Memory B cell (primary cell): ENCODE measurements at regions not wholly inside any gene's neighbourhood (a gene's known extent, or its start where the extent isn't known, plus 50 kb on each side); places are given as distances from the start of the nearest gene placed in this dataset.
"Not testable (repeated sequence)": the region's sequence is repeated elsewhere in the genome, so short reads cannot be mapped to it uniquely, and the experiment has no call there.

ENCODE experiments used
- ATAC-seq: fragments of 150-1000 bp; cut with Tn5 transposase; 2 replicates; pipeline ENCODE4 v1.10.0; 2021; ENCODE audit warnings: low read depth, mild to moderate bottlenecking, moderate library complexity
- DNase-seq, 2 donors: peaks; one replicate each; pipeline ENCODE4 v3.0.0; 2022; ENCODE audit warnings: low spot score in 2 of 2
- H3K27ac Mint-ChIP-seq: one replicate; pipeline ENCODE4 v1.8.0; 2022; ENCODE audit warnings: mild to moderate bottlenecking, moderate library complexity, mixed read lengths
- H3K27me3 Mint-ChIP-seq: one replicate; pipeline ENCODE4 v1.8.0; 2022; ENCODE audit warnings: mixed read lengths
- H3K36me3 Mint-ChIP-seq: one replicate; pipeline ENCODE4 v1.8.0; 2022; ENCODE audit warnings: mild to moderate bottlenecking, mixed read lengths
- H3K4me1 Mint-ChIP-seq: one replicate; pipeline ENCODE4 v1.8.0; 2022; ENCODE audit warnings: mixed read lengths
- H3K4me3 Mint-ChIP-seq: one replicate; pipeline ENCODE4 v1.8.0; 2022; ENCODE audit warnings: mild to moderate bottlenecking, moderate library complexity, mixed read lengths
- H3K9me3 Mint-ChIP-seq: one replicate; pipeline ENCODE4 v1.8.0; 2022; ENCODE audit warnings: mixed read lengths

DNA sequence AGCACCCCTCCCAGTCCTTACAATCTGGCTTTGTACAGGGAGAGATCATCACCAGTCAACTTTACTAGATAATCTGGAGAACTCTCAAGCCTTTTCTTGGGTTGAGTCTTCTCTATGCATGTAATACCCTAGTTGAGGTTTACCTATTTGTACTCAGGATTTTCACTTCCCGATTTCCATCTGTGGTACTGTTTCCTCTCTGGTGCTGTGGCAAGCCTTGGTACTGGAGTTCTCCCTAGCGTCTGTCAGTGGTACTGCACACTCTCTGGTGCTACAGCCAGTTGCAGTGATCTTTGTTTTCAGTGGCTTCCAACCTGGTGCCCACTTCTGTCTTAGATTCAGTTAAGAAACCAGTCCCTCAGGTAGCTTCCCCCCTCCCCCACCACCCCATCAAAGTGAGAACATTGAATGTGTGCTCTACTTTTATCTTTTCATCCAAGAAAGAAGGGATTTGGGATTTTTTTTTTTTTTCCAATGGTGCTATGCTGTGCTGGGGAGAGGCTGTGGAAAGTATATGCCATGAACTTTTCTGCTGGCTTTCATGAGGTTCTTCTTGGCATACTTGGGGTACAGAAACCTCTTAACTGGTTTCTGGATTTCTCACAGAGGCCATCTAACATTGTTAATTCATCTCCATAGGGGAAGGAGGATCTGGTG, 69.4 kb upstream of the EVL start:
- no peak overlapping the region for H3K27ac Mint-ChIP-seq
- H3K27me3 Mint-ChIP-seq: peaks cover 8% of the 10 kb centered on the region

DNA sequence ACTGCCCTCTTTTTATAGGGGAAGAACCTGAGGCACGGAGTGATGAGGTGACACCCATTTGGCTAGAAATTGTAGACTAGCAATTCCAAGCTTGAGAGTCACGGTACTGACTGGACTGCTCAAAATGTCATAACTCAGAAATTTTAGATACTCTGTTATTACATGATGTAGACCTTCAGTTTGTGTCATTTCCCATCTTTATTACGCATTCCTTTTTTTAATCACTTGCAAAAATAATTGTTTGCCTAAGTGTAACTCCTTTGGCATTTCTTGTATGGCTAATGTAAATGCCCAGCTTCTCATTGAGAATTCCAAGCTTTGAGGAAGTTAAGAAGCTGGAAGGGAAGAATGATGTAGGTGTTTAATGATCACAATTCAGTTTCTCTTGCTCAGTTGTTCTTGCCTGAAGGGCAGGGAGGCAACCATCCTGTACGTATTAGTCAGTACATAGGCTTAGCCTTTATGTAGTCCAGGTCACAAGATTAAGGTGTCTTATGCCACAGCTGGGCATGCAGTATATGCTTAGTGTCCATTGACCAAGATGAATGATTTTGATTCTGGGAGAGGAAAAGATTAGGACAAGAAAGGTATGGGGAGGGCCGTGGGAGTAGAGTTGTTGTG, 68.2 kb upstream of the EVL start:
- Mint-ChIP-seq H3K36me3 (no peaks in the 10 kb centered on the region), H3K27ac (no peak overlapping the region), H3K4me3 (no peak overlapping the region), H3K27me3 (peaks cover 8% of the 10 kb centered on the region), H3K9me3 (no peaks in the 10 kb centered on the region), H3K4me1 (peaks cover 7% of the 10 kb centered on the region)
- no peak for ATAC-seq
- DNase-seq: no peak

More for the DNA sequence above, 69.4 kb upstream of the EVL start:
- Mint-ChIP-seq H3K4me3 (no peak overlapping the region), H3K4me1 (peaks cover 7% of the 10 kb centered on the region), H3K36me3 (no peaks in the 10 kb centered on the region), H3K9me3 (no peaks in the 10 kb centered on the region)
- DNase-seq (peak; percentile 59 to 74), ATAC-seq (peak; percentile 98)

- not testable (repeated sequence) for DNase-seq, ATAC-seq, H3K27me3 Mint-ChIP-seq, H3K27ac Mint-ChIP-seq, H3K36me3 Mint-ChIP-seq, H3K9me3 Mint-ChIP-seq, H3K4me3 Mint-ChIP-seq, H3K4me1 Mint-ChIP-seq
Observed at GRCh38 chr14:100000398-100000797, 64.8 kb upstream of the EVL start.

- Mint-ChIP-seq H3K9me3 (peaks cover 1% of the 10 kb centered on the region), H3K27ac (no peak overlapping the region), H3K36me3 (peaks cover 5% of the 10 kb centered on the region), H3K4me1 (peaks cover 2% of the 10 kb centered on the region), H3K4me3 (no peak overlapping the region), H3K27me3 (peaks cover 5% of the 10 kb centered on the region)
- no peak for ATAC-seq
- no peak for DNase-seq
Observed at GRCh38 chr14:100004392-100004791, 60.8 kb upstream of the EVL start.

DNA sequence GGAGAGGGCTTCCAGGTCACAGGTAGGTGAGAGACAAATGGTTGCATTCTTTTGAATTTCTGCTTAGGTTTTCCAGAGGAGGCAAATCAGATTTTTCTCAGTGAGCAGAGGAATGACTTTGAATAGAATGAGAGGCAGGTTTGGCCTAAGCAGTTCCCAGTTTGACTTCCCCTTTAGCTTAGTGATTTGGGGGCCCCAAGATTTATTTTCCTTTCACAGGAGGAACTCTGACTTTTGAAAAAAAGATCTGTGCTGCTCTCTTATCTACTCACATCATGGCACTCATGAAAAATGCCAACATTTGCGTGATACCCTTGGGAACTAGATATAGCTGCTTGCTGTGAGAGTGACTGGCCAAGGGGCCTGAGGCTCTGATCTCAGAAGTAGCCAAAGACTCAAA, 58.0 kb upstream of the EVL start:
- peaks cover 1% of the 10 kb centered on the region for H3K9me3 Mint-ChIP-seq
- no peak overlapping the region for H3K4me3 Mint-ChIP-seq
- peaks cover 2% of the 10 kb centered on the region for H3K27me3 Mint-ChIP-seq
- DNase-seq: no peak
- H3K36me3 Mint-ChIP-seq: peaks cover 5% of the 10 kb centered on the region
- H3K4me1 Mint-ChIP-seq: peaks cover 2% of the 10 kb centered on the region
- H3K27ac Mint-ChIP-seq: no peak overlapping the region
- ATAC-seq: no peak

DNA sequence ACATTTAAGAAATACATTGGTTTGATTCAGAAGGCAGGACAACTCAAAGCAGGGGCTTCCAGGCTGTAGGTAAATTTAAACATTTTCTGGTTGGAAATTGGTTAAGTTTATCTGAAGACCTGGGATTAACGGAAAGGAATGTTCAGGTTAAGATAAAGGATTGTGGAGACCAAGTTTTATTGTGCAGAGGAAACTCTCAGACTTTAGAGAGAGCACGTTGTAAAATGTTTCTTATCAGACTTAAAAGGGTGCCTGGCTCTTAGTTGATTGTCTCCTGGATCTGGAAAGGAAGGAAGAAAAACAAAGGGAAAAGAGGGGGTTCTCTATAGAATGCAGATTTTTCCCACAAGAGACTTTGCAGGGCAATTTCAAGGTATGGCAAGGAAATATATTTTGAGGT, 55.4 kb upstream of the EVL start:
- not testable (repeated sequence) for H3K27me3 Mint-ChIP-seq, H3K4me1 Mint-ChIP-seq, H3K36me3 Mint-ChIP-seq, DNase-seq, ATAC-seq, H3K27ac Mint-ChIP-seq, H3K9me3 Mint-ChIP-seq, H3K4me3 Mint-ChIP-seq

DNA sequence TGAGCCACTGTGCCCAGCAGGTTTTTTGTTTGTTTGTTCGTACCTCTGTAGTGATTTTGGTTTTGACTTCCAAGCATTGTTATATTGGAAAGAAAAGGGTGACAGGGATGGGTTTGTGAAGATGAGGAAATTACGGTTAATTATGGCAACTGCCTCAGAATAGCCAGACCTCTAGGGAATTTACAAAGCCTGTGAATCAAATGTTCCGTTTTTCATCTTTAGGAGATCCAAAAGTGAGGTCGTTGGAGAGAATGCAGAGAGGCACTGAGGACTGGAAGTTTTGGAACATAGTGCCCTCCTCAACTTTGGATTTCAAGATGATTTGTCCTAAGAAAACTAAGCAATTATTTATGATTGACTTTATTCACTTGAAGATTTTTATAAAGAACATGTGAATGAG, 54.5 kb upstream of the EVL start:
- Mint-ChIP-seq H3K4me3 (no peak overlapping the region), H3K9me3 (no peaks in the 10 kb centered on the region), H3K36me3 (no peaks in the 10 kb centered on the region), H3K27ac (no peak overlapping the region), H3K4me1 (peaks cover 5% of the 10 kb centered on the region), H3K27me3 (peaks cover 2% of the 10 kb centered on the region)
- ATAC-seq (no peak), DNase-seq (no peak)

DNA sequence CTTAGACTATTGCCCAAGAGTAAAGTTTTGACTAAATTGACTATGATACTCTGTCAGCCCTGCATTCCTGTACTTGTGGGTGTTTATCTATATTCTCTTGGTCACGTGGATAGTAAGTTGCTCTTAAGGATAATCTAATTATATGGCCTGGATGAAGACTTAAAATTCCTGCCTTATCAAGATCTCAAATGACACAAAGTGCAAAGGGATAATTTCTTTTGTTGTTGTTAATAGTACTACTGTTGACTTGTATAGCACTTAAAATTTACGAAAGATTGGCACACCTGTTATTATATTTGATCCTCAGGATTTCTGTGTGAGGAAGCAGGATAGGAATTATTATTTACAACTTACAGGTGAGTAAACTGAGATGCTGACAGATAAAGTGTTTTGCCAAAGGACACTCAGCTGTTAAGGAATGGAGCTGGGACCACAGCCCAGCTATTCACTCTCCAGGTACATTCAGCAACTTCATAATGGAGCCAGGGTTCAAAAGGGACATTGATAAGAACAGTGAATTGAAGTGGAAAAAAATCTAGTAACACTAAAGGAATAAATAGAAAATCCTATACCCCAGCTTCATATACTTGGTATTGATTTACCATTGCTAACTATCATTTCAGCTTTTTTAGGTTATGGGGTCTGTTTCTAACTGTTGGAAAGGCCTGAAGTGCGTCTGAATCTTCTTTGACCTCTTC, 53.4 kb upstream of the EVL start:
- no peaks in the 10 kb centered on the region for H3K36me3 Mint-ChIP-seq
- H3K9me3 Mint-ChIP-seq: no peaks in the 10 kb centered on the region
- H3K4me1 Mint-ChIP-seq: peaks cover 5% of the 10 kb centered on the region
- H3K27me3 Mint-ChIP-seq: peaks cover 2% of the 10 kb centered on the region
- H3K4me3 Mint-ChIP-seq: no peak overlapping the region
- no peak overlapping the region for H3K27ac Mint-ChIP-seq
- no peak for DNase-seq
- no peak for ATAC-seq

DNA sequence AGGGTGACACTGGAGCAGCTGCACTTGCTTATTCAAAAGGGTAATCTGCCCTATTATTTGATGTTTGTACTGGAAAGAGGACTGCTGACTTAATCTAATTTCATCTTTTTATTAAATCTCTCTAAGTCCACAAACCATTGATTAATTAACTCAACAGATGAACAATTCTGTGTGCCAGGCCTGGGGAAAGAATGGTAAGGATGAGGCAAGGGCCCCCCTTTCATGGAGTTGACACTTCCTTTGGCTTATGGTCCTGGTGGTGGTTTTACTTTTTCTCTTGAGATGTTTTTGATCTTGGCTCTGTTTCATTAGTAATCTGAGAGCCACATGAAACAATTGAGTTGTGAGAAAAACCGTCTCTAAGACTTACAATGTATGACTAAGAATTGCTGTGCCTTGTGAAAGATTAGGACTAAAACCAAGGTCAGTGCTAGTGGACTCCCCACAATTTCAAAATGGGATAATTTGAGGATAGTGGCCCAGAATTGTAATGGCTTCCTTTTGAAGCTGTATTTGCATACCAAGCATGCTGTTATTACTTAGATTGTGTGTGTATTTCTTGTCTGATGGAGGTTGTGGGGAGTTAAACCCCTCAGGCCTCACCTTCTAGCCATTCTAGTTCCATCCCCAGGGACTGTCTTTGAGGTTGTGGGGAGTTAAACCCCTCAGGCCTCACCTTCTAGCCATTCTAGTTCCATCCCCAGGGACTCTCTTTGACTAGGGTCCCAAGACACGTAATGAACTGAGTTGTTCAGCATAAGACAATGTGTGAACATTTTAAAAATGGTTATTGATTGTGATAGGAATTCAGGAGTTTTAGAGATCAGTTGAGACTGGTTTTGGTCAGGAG, 52.5 kb upstream of the EVL start:
- peaks cover 3% of the 10 kb centered on the region for H3K4me1 Mint-ChIP-seq
- DNase-seq (no peak), ATAC-seq (no peak)
- peaks cover 2% of the 10 kb centered on the region for H3K27me3 Mint-ChIP-seq
- no peaks in the 10 kb centered on the region for H3K36me3 Mint-ChIP-seq
- no peak overlapping the region for H3K27ac Mint-ChIP-seq
- no peak overlapping the region for H3K4me3 Mint-ChIP-seq
- no peaks in the 10 kb centered on the region for H3K9me3 Mint-ChIP-seq

- ATAC-seq (peak; percentile 78), DNase-seq (no peak)
- Mint-ChIP-seq H3K36me3 (no peaks in the 10 kb centered on the region), H3K4me1 (peaks cover 3% of the 10 kb centered on the region), H3K4me3 (no peak overlapping the region), H3K27ac (no peak overlapping the region), H3K9me3 (no peaks in the 10 kb centered on the region), H3K27me3 (no peaks in the 10 kb centered on the region)
Observed at GRCh38 chr14:100015251-100015655, 50.0 kb upstream of the EVL start.
